CD4-positive, alpha-beta T cell (primary cell): ENCODE measurements at regions not wholly inside any gene's neighbourhood (a gene's known extent, or its start where the extent isn't known, plus 50 kb on each side); places are given as distances from the start of the nearest gene placed in this dataset.

ENCODE experiments used
- ATAC-seq: fragments of 200-7000 bp; cut with Tn5 transposase; one replicate; pipeline ENCODE4 v1.10.0; 2022; ENCODE audit warnings: mild to moderate bottlenecking; ENCODE audit not compliant: poor library complexity
- CTCF ChIA-PET: fragments of 350-600 bp; sonication (Branson Sonifier 250); formaldehyde crosslinking; loops from one replicate; lab custom pipeline; 2021; ENCODE audit warnings: antibody characterized with exemption, inconsistent platforms; lab: Charles Lee
- POLR2A ChIA-PET: fragments of 350-600 bp; sonication (Branson Sonifier 250); formaldehyde crosslinking; loops from one replicate; lab custom pipeline; 2021; ENCODE audit warnings: antibody characterized with exemption, inconsistent platforms; lab: Charles Lee
- DNase-seq, 14 experiments: peaks; one replicate each; pipeline ENCODE4 v3.0.0-alpha.2; 2013 to 2020; ENCODE audit warnings: mixed read lengths in 2 of 14
- H3K27ac ChIP-seq, 2 donors: one replicate each; pipeline versions ENCODE4 v1.5.1 to v1.7.0; 2013; ENCODE audit warnings: low read length in 2 of 2, low read depth in 1 of 2, mild to moderate bottlenecking in 1 of 2
- H3K27me3 ChIP-seq, 2 experiments: 1 replicate in 1 of 2; 2 replicates in 1 of 2; pipeline versions ENCODE4 v1.6.1 to v1.7.0; 2013; ENCODE audit warnings: low read length in 2 of 2, control low read depth in 1 of 2, mild to moderate bottlenecking in 1 of 2, moderate library complexity in 1 of 2; ENCODE audit not compliant: insufficient read depth in 2 of 2, control insufficient read depth in 1 of 2
- H3K36me3 ChIP-seq: one replicate; pipeline ENCODE4 v1.6.1; 2013; ENCODE audit warnings: low read length, control low read depth; ENCODE audit not compliant: insufficient read depth
- H3K4me1 ChIP-seq: one replicate; pipeline ENCODE4 v1.6.1; 2013; ENCODE audit warnings: low read length, control low read depth; ENCODE audit not compliant: insufficient read depth
- H3K4me3 ChIP-seq: one replicate; pipeline ENCODE4 v1.5.1; 2013; ENCODE audit warnings: mild to moderate bottlenecking, low read length, moderate library complexity
- H3K9me3 ChIP-seq, 2 experiments: 1 replicate in 1 of 2; 2 replicates in 1 of 2; pipeline versions ENCODE4 v1.6.1 to v1.7.0; 2013; ENCODE audit warnings: low read length in 2 of 2, mild to moderate bottlenecking in 2 of 2, control low read depth in 1 of 2, moderate library complexity in 1 of 2; ENCODE audit not compliant: control insufficient read depth in 1 of 2, insufficient read depth in 1 of 2
- H3K27ac Mint-ChIP-seq: one replicate; pipeline ENCODE4 v1.8.0; 2020; ENCODE audit warnings: mixed read lengths
- H3K27me3 Mint-ChIP-seq: one replicate; pipeline ENCODE4 v1.8.0; 2021; ENCODE audit warnings: mixed read lengths
- H3K36me3 Mint-ChIP-seq: one replicate; pipeline ENCODE4 v1.8.0; 2021; ENCODE audit warnings: low read depth, mixed read lengths
- H3K4me1 Mint-ChIP-seq: one replicate; pipeline ENCODE4 v1.8.0; 2021; ENCODE audit warnings: low read depth, mixed read lengths
- H3K4me3 Mint-ChIP-seq: one replicate; pipeline ENCODE4 v1.8.0; 2020; ENCODE audit warnings: mild to moderate bottlenecking, mixed read lengths
- H3K9me3 Mint-ChIP-seq: one replicate; pipeline ENCODE4 v1.8.0; 2020; ENCODE audit warnings: mixed read lengths
- intact Hi-C, 2 experiments: fragments of 100-400 bp; cut with DNase I in 1 of 2; cut with micrococcal nuclease in 1 of 2; formaldehyde crosslinking; loops; one replicate each; pipeline versions ENCODE4 v1.15.1 to v1.9.0; 2023 to 2025; cut with DNase I, micrococcal nuclease
- TF ChIP-seq, protein P1 (sequence below): fragments of 200-600 bp; IDR thresholded peaks from one replicate; pipeline ENCODE4 v1.8.0; 2022; ENCODE audit warnings: antibody characterized with exemption, mild to moderate bottlenecking

- POLR2A ChIA-PET, result no interaction called here
Observed at GRCh38 chr6:81084776-81085430, 667.6 kb downstream of the TENT5A start.

GRCh38 chr6:81075974-81076373, 676.5 kb downstream of the TENT5A start:
- H3K4me3 ChIP-seq, result no peak overlapping the region

More at GRCh38 chr6:81084776-81085430, 667.6 kb downstream of the TENT5A start:
- H3K27ac ChIP-seq, result no peak overlapping the region
- H3K27me3 Mint-ChIP-seq, result no peaks in the 10 kb centered on the region
- H3K27ac Mint-ChIP-seq, result no peak overlapping the region
- H3K36me3 Mint-ChIP-seq, result no peaks in the 10 kb centered on the region
- peaks cover under 1% of the 10 kb centered on the region for H3K9me3 Mint-ChIP-seq
- no peak overlapping the region for H3K4me3 Mint-ChIP-seq
- no peak overlapping the region for H3K4me3 ChIP-seq
- DNase-seq, result no peak
- ATAC-seq, result no peak
- peaks cover 0 to 3% of the 10 kb centered on the region in 2 experiments for H3K9me3 ChIP-seq
- no peaks in the 10 kb centered on the region for H3K4me1 Mint-ChIP-seq
- H3K4me1 ChIP-seq, result no peaks in the 10 kb centered on the region
- no peaks in the 10 kb centered on the region for H3K27me3 ChIP-seq
- TF ChIP-seq, protein P1, sequence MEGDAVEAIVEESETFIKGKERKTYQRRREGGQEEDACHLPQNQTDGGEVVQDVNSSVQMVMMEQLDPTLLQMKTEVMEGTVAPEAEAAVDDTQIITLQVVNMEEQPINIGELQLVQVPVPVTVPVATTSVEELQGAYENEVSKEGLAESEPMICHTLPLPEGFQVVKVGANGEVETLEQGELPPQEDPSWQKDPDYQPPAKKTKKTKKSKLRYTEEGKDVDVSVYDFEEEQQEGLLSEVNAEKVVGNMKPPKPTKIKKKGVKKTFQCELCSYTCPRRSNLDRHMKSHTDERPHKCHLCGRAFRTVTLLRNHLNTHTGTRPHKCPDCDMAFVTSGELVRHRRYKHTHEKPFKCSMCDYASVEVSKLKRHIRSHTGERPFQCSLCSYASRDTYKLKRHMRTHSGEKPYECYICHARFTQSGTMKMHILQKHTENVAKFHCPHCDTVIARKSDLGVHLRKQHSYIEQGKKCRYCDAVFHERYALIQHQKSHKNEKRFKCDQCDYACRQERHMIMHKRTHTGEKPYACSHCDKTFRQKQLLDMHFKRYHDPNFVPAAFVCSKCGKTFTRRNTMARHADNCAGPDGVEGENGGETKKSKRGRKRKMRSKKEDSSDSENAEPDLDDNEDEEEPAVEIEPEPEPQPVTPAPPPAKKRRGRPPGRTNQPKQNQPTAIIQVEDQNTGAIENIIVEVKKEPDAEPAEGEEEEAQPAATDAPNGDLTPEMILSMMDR, result no peak
- CTCF ChIA-PET, result no interaction called here
- intact Hi-C loops, result no loop called here
- no peaks in the 10 kb centered on the region for H3K36me3 ChIP-seq

GRCh38 chr6:81073318-81073717, 679.2 kb downstream of the TENT5A start:
- Mint-ChIP-seq H3K4me1 (no peaks in the 10 kb centered on the region), H3K27me3 (no peaks in the 10 kb centered on the region), H3K36me3 (no peaks in the 10 kb centered on the region), H3K4me3 (no peak overlapping the region), H3K27ac (no peak overlapping the region), H3K9me3 (peaks cover 2% of the 10 kb centered on the region)
- no peaks in the 10 kb centered on the region for H3K27me3 ChIP-seq
- no peaks in the 10 kb centered on the region for H3K36me3 ChIP-seq
- no peak overlapping the region for H3K27ac ChIP-seq
- no peak overlapping the region for H3K4me3 ChIP-seq
- TF ChIP-seq, protein P1, result no peak
- intact Hi-C loops, result no loop called here
- DNase-seq (no peak), ATAC-seq (no peak)
- H3K4me1 ChIP-seq, result no peaks in the 10 kb centered on the region
- no peaks in the 10 kb centered on the region for H3K9me3 ChIP-seq
- POLR2A ChIA-PET, result no interaction called here
- CTCF ChIA-PET, result no interaction called here

More at GRCh38 chr6:81075974-81076373, 676.5 kb downstream of the TENT5A start:
- H3K4me1 ChIP-seq, result no peaks in the 10 kb centered on the region
- Mint-ChIP-seq H3K4me3 (no peak overlapping the region), H3K27ac (no peak overlapping the region), H3K4me1 (no peaks in the 10 kb centered on the region), H3K9me3 (peaks cover 4% of the 10 kb centered on the region), H3K27me3 (no peaks in the 10 kb centered on the region), H3K36me3 (no peaks in the 10 kb centered on the region)
- no peak for ATAC-seq
- intact Hi-C loops, result no loop called here
- DNase-seq, result no peak
- no peaks in the 10 kb centered on the region for H3K9me3 ChIP-seq
- TF ChIP-seq, protein P1, result no peak
- H3K27me3 ChIP-seq, result no peaks in the 10 kb centered on the region
- POLR2A ChIA-PET, result no interaction called here
- CTCF ChIA-PET, result no interaction called here
- H3K27ac ChIP-seq, result no peak overlapping the region
- no peaks in the 10 kb centered on the region for H3K36me3 ChIP-seq
